GM12872 (cell line): ENCODE measurements at regions not wholly inside any gene's neighbourhood (a gene's known extent, or its start where the extent isn't known, plus 50 kb on each side); places are given as distances from the start of the nearest gene placed in this dataset.

Source experiments
- TF ChIP-seq, protein P1 (sequence below): IDR thresholded peaks from 3 replicates; pipeline ENCODE4 v1.5.1; 2011; ENCODE audit warnings: low read depth, mild to moderate bottlenecking, low read length, moderate library complexity; ENCODE audit not compliant: insufficient read depth

DNA sequence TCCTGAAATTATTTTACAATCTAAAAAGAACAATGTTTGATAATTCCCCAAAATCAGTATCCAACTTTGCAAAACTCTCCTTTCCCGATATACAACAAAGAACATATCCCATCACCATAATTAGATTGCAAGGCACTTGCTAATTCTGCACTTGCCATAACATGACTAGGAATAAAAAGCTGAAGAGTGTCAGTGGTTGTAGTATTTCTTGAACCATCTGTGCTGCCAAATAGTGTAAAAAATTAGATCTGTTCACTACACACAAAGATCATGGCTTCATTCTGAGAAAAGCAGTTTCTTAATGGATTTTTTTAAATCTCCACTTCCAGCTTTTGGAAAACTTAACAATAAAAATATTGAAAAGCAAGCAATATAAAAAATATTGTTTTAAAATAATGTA is 259.5 kb upstream of the FAM174A start:
- TF ChIP-seq, protein P1, sequence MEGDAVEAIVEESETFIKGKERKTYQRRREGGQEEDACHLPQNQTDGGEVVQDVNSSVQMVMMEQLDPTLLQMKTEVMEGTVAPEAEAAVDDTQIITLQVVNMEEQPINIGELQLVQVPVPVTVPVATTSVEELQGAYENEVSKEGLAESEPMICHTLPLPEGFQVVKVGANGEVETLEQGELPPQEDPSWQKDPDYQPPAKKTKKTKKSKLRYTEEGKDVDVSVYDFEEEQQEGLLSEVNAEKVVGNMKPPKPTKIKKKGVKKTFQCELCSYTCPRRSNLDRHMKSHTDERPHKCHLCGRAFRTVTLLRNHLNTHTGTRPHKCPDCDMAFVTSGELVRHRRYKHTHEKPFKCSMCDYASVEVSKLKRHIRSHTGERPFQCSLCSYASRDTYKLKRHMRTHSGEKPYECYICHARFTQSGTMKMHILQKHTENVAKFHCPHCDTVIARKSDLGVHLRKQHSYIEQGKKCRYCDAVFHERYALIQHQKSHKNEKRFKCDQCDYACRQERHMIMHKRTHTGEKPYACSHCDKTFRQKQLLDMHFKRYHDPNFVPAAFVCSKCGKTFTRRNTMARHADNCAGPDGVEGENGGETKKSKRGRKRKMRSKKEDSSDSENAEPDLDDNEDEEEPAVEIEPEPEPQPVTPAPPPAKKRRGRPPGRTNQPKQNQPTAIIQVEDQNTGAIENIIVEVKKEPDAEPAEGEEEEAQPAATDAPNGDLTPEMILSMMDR: no peak

DNA sequence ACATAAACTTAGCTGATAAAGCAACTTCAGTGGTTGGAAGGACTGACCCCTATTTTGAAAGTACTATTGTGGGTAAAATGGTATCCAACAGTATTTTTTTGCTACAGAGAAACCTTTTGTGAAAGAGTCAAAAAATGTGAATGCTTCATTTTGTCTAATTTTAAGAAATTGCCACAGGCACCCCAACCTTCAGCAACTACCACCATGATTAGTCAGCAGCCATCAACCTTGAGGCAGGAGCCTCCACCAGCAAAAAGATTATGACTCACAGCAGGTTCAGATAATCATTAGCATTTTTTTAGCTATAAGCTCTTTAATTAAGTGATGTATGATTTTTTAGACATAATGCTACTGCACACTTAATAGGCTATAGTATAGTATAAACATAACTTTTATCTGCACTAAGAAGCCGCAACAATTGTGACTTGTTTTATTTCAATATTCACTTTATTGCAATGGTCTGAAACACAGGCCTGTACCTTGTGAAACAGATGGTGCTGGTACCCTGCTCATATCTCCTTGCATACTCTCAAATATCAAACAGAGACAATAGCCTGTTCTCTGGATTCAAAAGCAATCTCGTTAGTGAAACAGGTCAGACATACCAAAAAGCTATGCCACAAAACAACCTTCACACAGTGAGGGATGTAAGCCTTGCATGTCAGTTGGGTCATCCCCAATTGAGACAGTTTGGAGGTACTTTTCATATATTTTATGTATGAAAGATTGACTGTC is 261.2 kb upstream of the FAM174A start:
- TF ChIP-seq, protein P1: no peak

DNA sequence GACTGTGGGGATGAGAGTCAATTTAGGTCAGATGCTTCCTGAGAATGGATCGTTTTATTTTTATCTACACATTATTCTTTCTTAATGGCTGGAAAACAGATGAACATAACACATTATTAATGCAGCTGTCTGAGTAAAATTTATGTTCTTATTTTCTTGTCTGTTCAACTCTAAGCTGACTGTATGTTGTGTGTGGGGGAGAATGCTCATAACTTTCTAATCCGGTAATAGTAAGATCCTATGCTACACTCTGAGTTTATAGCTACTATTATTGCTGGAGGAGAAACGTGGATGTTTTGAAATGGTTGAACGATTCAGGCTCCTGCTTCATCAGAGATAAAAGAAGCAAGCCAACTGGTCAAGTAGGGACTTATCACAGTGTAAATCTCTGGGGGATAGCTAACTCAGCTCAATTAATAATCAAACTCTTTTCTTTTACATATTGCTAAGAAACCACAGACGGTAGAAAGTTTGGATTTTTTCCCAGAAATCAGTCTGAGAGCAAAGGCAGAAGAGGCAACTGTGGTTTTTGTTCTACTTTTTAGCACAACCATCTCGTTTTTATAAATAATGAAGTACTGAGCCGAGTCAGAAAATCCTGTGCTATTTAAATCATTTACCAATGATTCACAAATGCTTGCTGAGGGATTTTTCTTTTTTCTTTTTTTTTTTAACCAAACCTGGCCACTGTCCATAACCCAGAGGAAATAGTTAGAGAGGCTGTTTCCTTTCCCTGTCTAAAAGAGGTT is 265.0 kb upstream of the FAM174A start:
- TF ChIP-seq, protein P1: no peak

DNA sequence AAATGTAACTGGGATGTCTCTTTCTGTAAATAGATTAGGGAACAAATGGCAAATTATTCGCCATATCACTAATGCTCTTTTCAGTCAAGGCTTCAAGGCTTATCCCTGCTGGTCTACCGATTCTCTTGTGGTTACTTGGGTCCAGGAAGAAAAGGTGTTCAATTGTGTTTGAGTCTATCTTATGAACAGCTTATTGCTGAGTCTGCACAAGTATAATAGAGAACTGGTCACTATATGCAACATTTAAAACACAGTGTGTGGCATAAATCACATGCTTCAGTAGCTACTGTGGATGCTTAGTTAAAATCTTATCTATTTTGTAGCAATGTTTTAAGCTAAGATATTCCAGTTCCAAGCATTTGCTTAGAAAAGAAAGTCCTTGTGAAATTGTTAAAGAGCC is 274.2 kb upstream of the FAM174A start:
- TF ChIP-seq, protein P1: no peak

DNA sequence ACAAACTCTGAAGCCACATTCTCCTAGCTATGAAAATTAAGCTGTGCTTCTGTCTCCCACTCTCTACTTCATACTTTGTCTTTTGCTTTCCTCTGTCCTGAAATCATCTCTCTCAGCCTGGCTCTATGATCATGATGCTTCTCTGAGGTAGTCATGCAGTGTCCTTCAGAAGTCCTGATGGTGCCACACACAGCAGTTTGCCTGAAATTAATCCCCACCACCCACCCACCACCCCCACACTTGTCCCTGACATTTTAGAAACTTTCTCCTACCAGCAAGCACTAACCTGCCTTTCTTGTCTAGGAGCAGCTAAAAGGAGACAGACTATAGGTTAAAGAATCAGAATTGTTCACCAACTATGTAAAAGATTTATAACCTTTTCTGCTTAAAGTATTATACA is 282.2 kb upstream of the FAM174A start:
- TF ChIP-seq, protein P1: no peak

DNA sequence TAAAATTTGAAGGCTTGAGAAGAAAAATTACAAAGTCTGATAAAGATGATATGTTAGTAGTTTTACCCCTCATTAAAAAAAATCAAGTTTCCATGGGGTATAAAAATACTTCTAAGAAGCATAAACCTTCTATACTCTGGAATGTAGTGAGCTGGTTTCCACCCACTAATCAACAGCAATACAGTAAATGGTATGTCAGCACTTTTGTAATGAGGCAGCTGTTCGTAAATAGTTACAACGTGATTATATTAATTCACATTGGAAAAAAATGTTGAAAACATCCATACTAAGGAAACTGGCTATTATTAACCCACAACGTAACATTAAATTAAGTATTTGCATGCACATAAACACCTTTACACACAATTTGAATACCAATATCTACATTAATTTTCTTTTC is 283.1 kb upstream of the FAM174A start:
- TF ChIP-seq, protein P1: no peak

DNA sequence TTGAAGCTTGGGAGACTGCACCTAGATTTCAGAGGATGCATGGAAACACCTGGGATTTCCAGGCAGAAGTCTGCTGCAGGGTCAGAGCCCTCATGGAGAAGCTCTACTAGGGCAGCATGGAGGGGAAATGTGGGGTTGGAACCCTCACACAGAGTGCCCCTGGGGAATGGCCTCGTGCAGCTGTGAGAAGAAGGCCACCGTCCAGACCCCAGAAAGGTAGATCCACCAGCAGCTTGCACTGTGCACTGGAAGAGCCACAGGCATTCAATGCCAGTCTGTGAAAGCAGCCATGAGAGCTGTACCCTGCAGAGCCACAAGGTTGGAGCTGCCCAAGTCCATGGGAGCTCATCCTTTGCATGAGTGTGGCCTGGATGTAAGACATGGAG is 285.3 kb upstream of the FAM174A start:
- TF ChIP-seq, protein P1: no peak
